Naive thymus-derived CD4-positive, alpha-beta T cell (primary cell): ENCODE measurements at regions not wholly inside any gene's neighbourhood (a gene's known extent, or its start where the extent isn't known, plus 50 kb on each side); places are given as distances from the start of the nearest gene placed in this dataset.

ENCODE experiments used
- ATAC-seq: fragments of 150-1000 bp; cut with Tn5 transposase; 2 replicates; pipeline ENCODE4 v1.10.0; 2021; ENCODE audit warnings: mild to moderate bottlenecking, moderate library complexity
- CTCF ChIA-PET: fragments of 350-600 bp; sonication (Branson Sonifier 250); formaldehyde crosslinking; loops from one replicate; lab custom pipeline; 2021; ENCODE audit warnings: antibody characterized with exemption; lab: Charles Lee
- POLR2A ChIA-PET: fragments of 350-600 bp; sonication (Branson Sonifier 250); formaldehyde crosslinking; loops from one replicate; lab custom pipeline; 2021; ENCODE audit warnings: antibody characterized with exemption, inconsistent platforms; lab: Charles Lee
- DNase-seq, 9 donors: peaks; one replicate each; pipeline versions ENCODE4 v3.0.0 to v3.0.0-alpha.2; 2020 to 2022; ENCODE audit warnings: mixed read lengths in 1 of 9
- H3K27ac ChIP-seq: one replicate; pipeline ENCODE4 v1.7.0; 2013; ENCODE audit warnings: mild to moderate bottlenecking, low read depth, low read length, moderate library complexity
- H3K27me3 ChIP-seq, 2 donors: one replicate each; pipeline ENCODE4 v1.7.0; 2013; ENCODE audit warnings: low read length in 2 of 2, mild to moderate bottlenecking in 2 of 2, moderate library complexity in 2 of 2; ENCODE audit not compliant: control insufficient read depth in 2 of 2, insufficient read depth in 2 of 2
- H3K36me3 ChIP-seq, 3 experiments: 1 replicate in 2 of 3; 2 replicates in 1 of 3; pipeline ENCODE4 v1.7.0; 2013; ENCODE audit warnings: low read length in 3 of 3, mild to moderate bottlenecking in 3 of 3, moderate library complexity in 1 of 3; ENCODE audit not compliant: insufficient read depth in 3 of 3, control insufficient read depth in 2 of 3
- H3K4me1 ChIP-seq, 2 donors: one replicate each; pipeline ENCODE4 v1.7.0; 2013; ENCODE audit warnings: low read length in 2 of 2, mild to moderate bottlenecking in 2 of 2, moderate library complexity in 1 of 2; ENCODE audit not compliant: control insufficient read depth in 2 of 2, insufficient read depth in 2 of 2
- H3K4me3 ChIP-seq: 2 replicates; pipeline ENCODE4 v1.7.0; 2013; ENCODE audit warnings: mild to moderate bottlenecking, low read length
- H3K9me3 ChIP-seq, 3 experiments: 1 replicate in 2 of 3; 2 replicates in 1 of 3; pipeline ENCODE4 v1.7.0; 2013; ENCODE audit warnings: low read length in 3 of 3; ENCODE audit not compliant: control insufficient read depth in 2 of 3
- H3K27ac Mint-ChIP-seq, 9 donors: one replicate each; pipeline ENCODE4 v1.8.0; 2020 to 2022; ENCODE audit warnings: mixed read lengths in 9 of 9, mild to moderate bottlenecking in 8 of 9, moderate library complexity in 5 of 9, inconsistent platforms in 2 of 9
- H3K27me3 Mint-ChIP-seq, 5 donors: one replicate each; pipeline ENCODE4 v1.8.0; 2021 to 2022; ENCODE audit warnings: mixed read lengths in 5 of 5, mild to moderate bottlenecking in 1 of 5
- H3K36me3 Mint-ChIP-seq, 5 donors: one replicate each; pipeline ENCODE4 v1.8.0; 2020 to 2022; ENCODE audit warnings: mixed read lengths in 5 of 5, mild to moderate bottlenecking in 3 of 5, inconsistent platforms in 1 of 5
- H3K4me1 Mint-ChIP-seq, 7 donors: one replicate each; pipeline ENCODE4 v1.8.0; 2020 to 2022; ENCODE audit warnings: mixed read lengths in 7 of 7, mild to moderate bottlenecking in 3 of 7, inconsistent platforms in 1 of 7
- H3K4me3 Mint-ChIP-seq, 10 donors: one replicate each; pipeline ENCODE4 v1.8.0; 2020 to 2022; ENCODE audit warnings: mild to moderate bottlenecking in 10 of 10, mixed read lengths in 10 of 10, moderate library complexity in 6 of 10, inconsistent platforms in 2 of 10
- H3K9me3 Mint-ChIP-seq, 11 donors: one replicate each; pipeline ENCODE4 v1.8.0; 2020 to 2022; ENCODE audit warnings: mixed read lengths in 11 of 11, mild to moderate bottlenecking in 4 of 11, inconsistent platforms in 1 of 11, moderate library complexity in 1 of 11
- intact Hi-C, 2 donors: fragments of 100-400 bp; cut with micrococcal nuclease; formaldehyde crosslinking; loops; one replicate each; pipeline ENCODE4 v1.15.1; 2023

DNA sequence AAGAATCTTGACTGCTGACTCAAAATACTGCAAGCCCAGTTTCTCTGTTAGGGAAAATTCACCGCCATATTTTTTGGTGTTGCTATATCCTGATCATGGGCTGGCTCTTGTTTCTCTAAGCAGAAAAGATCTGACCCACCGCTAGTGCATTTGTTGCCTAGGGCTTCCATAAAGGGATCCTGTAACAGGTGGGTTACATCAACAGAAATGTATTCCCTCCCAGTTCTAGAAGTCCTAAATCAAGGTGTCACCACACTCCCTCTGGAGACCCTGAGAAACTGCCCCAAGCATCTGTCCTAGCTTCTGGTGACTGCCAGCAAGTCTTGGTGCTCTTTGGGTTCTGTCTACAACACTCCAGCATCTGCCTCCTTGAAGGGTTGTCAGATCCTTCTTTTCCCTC is 99.7 kb downstream of the MAF start:
- H3K9me3 Mint-ChIP-seq, result peaks cover 0 to 7% (median 1%) of the 10 kb centered on the region in 11 donors
- Histone ChIP-seq H3K9me3 (no peaks in the 10 kb centered on the region), H3K4me3 (no peak overlapping the region), H3K36me3 (no peaks in the 10 kb centered on the region), H3K4me1 (peaks cover 0 to 21% of the 10 kb centered on the region in 2 donors), H3K27me3 (no peaks in the 10 kb centered on the region), H3K27ac (no peak overlapping the region)
- DNase-seq, result no peak
- intact Hi-C loops, result no loop called here
- no peaks in the 10 kb centered on the region for H3K36me3 Mint-ChIP-seq
- no peak for ATAC-seq
- ChIA-PET CTCF (no interaction called here), POLR2A (no interaction called here)
- peaks cover 0 to 8% (median 0%) of the 10 kb centered on the region in 7 donors for H3K4me1 Mint-ChIP-seq
- no peak overlapping the region for H3K4me3 Mint-ChIP-seq
- peaks cover 4 to 8% (median 6%) of the 10 kb centered on the region in 5 donors for H3K27me3 Mint-ChIP-seq
- H3K27ac Mint-ChIP-seq, result no peak overlapping the region

DNA sequence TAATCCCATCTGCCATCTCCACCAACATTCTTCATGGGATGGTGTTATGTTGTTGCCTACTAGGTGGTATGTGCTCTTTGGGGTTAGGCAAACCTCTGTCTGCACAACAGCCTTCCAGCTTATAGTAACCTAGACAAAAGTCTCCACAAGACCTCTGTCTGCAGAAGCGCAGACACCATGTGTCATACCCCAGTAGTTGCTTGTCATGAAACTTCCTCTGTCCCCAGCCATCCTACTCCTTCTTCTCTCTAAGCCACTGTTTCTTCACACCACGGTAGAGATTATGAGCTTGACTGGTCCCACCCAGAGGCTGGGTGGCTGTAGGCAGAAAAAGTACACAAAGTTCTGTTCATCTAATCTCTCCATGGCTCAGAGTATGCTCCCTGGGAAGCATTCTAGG is 100.3 kb downstream of the MAF start:
- no peak for ATAC-seq
- CTCF ChIA-PET, result no interaction called here

DNA sequence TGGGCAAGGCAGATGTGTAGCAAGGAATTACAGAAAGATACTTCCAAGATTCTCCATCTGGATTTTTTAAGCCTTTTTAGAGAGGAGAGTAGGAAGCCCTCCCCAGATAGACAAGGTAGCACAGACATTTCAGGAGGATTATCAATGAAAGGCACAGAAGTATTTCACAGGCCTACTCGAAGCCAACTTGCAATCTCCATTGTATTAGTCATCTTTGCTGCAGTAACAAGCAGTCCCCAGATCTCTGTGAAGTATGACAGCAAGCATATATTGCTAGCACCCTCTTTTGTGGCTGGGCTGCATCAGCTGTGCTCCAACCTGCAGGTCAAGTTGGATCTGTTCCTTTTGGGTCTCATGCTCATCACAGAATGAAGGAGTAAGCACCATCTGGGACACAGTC is 101.6 kb downstream of the MAF start:
- Histone ChIP-seq H3K27me3 (no peaks in the 10 kb centered on the region), H3K27ac (no peak overlapping the region), H3K4me1 (peaks cover 0 to 21% of the 10 kb centered on the region in 2 donors), H3K4me3 (no peak overlapping the region), H3K9me3 (no peaks in the 10 kb centered on the region), H3K36me3 (no peaks in the 10 kb centered on the region)
- DNase-seq, result no peak
- CTCF ChIA-PET, result no interaction called here
- intact Hi-C loops, result no loop called here
- Mint-ChIP-seq H3K27me3 (peaks cover 0 to 1% (median 0%) of the 10 kb centered on the region in 5 donors), H3K36me3 (no peaks in the 10 kb centered on the region), H3K4me1 (peaks cover 0 to 8% (median 0%) of the 10 kb centered on the region in 7 donors), H3K9me3 (peaks cover 0 to 7% (median 0%) of the 10 kb centered on the region in 11 donors), H3K27ac (no peak overlapping the region), H3K4me3 (no peak overlapping the region)
- POLR2A ChIA-PET, result no interaction called here
- ATAC-seq, result no peak

More for the DNA sequence above, 100.3 kb downstream of the MAF start:
- no peak overlapping the region for H3K27ac Mint-ChIP-seq
- H3K27me3 Mint-ChIP-seq, result peaks cover 0 to 8% (median 4%) of the 10 kb centered on the region in 5 donors
- DNase-seq, result no peak
- intact Hi-C loops, result no loop called here
- peaks cover 0 to 8% (median 0%) of the 10 kb centered on the region in 7 donors for H3K4me1 Mint-ChIP-seq
- no peaks in the 10 kb centered on the region for H3K9me3 ChIP-seq
- H3K36me3 ChIP-seq, result no peaks in the 10 kb centered on the region
- H3K27ac ChIP-seq, result no peak overlapping the region
- H3K4me3 ChIP-seq, result no peak overlapping the region
- peaks cover 0 to 21% of the 10 kb centered on the region in 2 donors for H3K4me1 ChIP-seq
- H3K9me3 Mint-ChIP-seq, result peaks cover 0 to 7% (median 3%) of the 10 kb centered on the region in 11 donors
- no peaks in the 10 kb centered on the region for H3K36me3 Mint-ChIP-seq
- H3K4me3 Mint-ChIP-seq, result no peak overlapping the region
- H3K27me3 ChIP-seq, result no peaks in the 10 kb centered on the region
- POLR2A ChIA-PET, result no interaction called here

DNA sequence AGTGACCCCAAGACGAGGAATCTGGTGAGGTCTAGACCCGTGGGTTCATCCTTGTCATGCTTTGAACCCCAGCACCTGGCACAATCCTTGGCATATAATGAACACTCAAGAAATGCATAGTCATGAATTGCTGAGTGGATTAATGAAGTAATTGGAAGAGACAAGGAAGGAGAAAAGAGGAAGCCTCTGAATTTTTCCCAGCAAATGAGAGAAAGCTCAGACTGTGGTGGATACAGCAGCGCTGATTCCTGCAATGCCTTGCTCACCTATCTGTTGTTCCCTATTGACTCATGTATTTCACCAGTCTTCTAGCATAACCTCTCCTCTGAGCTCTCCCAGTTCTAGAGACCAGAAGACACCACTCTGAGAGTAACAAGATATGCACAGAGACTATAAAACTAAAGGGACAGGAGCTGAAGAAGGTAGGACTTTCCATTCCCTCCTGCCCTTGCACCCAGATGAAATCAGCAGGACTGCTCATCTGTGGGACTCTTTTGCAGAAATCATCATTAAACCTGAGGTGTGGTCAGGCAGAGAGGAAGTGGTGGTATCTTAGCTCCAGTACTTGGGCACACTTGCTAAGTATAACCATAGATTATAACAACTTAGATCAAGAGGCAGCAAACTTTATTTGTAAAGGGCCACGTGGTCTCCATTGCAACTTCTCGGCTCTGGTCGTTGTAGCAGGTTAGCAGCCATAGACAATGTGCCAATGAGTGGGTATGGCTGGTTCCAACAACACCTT is 102.8 kb downstream of the MAF start:
- CTCF ChIA-PET, result no interaction called here
- no peaks in the 10 kb centered on the region for H3K27me3 Mint-ChIP-seq

DNA sequence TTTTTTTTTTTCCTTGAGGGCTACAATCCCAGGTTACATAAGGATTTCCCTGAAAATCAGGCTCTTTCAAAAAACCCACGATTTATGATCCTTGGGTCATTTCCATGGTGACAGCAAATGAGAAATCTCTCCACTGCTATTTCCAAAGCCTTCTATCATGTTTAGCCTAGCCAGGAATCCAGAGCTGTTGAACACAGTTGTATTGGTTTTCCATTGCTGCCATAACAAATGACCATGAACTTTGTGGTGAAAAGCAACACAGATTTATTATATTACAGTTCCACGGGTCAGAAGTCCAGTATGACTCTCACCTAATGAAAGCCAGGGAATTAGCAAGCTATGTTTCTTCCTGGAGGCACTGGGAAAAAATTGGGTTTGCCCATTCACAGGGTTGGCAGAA is 106.6 kb downstream of the MAF start:
- Histone ChIP-seq H3K27me3 (no peaks in the 10 kb centered on the region), H3K4me3 (no peak overlapping the region), H3K4me1 (peaks cover 0 to 18% of the 10 kb centered on the region in 2 donors), H3K9me3 (no peaks in the 10 kb centered on the region), H3K27ac (no peak overlapping the region), H3K36me3 (no peaks in the 10 kb centered on the region)
- DNase-seq (no peak), ATAC-seq (no peak)
- intact Hi-C loops, result no loop called here
- ChIA-PET CTCF (no interaction called here), POLR2A (no interaction called here)
- peaks cover 0 to 2% (median 0%) of the 10 kb centered on the region in 5 donors for H3K36me3 Mint-ChIP-seq
- peaks cover 0 to 7% (median 0%) of the 10 kb centered on the region in 11 donors for H3K9me3 Mint-ChIP-seq
- peaks cover 0 to 6% (median 5%) of the 10 kb centered on the region in 5 donors for H3K27me3 Mint-ChIP-seq
- peaks cover 0 to 8% (median 0%) of the 10 kb centered on the region in 7 donors for H3K4me1 Mint-ChIP-seq
- no peak overlapping the region for H3K4me3 Mint-ChIP-seq
- no peak overlapping the region for H3K27ac Mint-ChIP-seq

More for the DNA sequence above, 102.8 kb downstream of the MAF start:
- Mint-ChIP-seq H3K27ac (no peak overlapping the region), H3K4me3 (no peak overlapping the region), H3K4me1 (peaks cover 0 to 8% (median 0%) of the 10 kb centered on the region in 7 donors), H3K36me3 (no peaks in the 10 kb centered on the region), H3K9me3 (peaks cover 0 to 7% (median 0%) of the 10 kb centered on the region in 11 donors)
- H3K4me1 ChIP-seq, result peaks cover 0 to 21% of the 10 kb centered on the region in 2 donors
- intact Hi-C loops, result no loop called here
- no peak overlapping the region for H3K4me3 ChIP-seq
- no peaks in the 10 kb centered on the region for H3K27me3 ChIP-seq
- no peak overlapping the region for H3K27ac ChIP-seq
- no peaks in the 10 kb centered on the region for H3K36me3 ChIP-seq
- DNase-seq (no peak), ATAC-seq (no peak)
- H3K9me3 ChIP-seq, result no peaks in the 10 kb centered on the region
- POLR2A ChIA-PET, result no interaction called here

DNA sequence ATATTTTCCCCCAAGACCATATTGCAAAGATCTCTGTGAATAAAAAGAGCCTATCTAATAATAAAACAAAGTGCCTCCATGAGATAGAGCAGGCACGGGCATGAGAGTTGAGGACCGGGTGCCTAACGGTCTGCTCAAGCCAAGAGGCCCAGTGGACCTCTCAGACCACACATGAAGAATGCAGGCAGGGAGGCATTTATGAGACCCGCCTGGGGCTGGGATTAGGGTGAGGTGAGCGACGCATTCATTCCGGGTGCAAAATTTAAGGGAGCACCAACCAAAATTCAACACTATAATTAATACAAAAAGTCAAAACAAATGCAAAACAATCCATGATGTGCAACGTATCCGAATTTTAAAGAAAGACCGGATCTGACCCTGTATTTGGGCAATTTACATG is 108.5 kb downstream of the MAF start:
- Mint-ChIP-seq H3K27me3 (peaks cover 4 to 10% (median 6%) of the 10 kb centered on the region in 5 donors), H3K27ac (no peak overlapping the region), H3K4me1 (peaks cover 0 to 2% (median 0%) of the 10 kb centered on the region in 7 donors), H3K9me3 (peaks cover 0 to 8% (median 0%) of the 10 kb centered on the region in 11 donors), H3K36me3 (peaks cover 0 to 2% (median 0%) of the 10 kb centered on the region in 5 donors), H3K4me3 (no peak overlapping the region)
- H3K27me3 ChIP-seq, result no peaks in the 10 kb centered on the region
- DNase-seq (no peak), ATAC-seq (no peak)
- H3K27ac ChIP-seq, result no peak overlapping the region
- POLR2A ChIA-PET, result no interaction called here
- intact Hi-C loops, result no loop called here
- H3K4me1 ChIP-seq, result no peaks in the 10 kb centered on the region
- H3K4me3 ChIP-seq, result no peak overlapping the region
- no peaks in the 10 kb centered on the region for H3K36me3 ChIP-seq
- H3K9me3 ChIP-seq, result no peaks in the 10 kb centered on the region
- CTCF ChIA-PET, result no interaction called here

DNA sequence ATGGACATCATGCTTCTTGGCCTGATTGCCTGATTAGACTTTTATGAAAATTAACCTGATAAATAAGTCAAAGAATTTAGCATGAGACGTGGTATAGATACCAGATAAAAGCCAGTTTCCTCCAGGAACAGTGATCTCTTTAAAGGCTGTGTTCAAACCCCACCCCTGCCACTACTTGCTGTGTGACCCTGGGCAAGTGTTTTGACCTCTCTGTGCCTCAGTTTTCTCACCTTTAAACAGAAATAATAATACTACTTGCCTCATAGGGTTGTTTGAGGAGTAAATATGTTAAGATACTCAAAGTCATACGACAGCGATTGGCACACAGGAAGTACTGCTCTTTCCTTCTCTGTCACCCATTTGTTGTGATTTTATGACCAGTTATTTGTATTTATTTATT is 115.5 kb downstream of the MAF start:
- H3K27ac Mint-ChIP-seq, result no peak overlapping the region
- H3K27me3 ChIP-seq, result no peaks in the 10 kb centered on the region
- POLR2A ChIA-PET, result no interaction called here
- H3K4me1 Mint-ChIP-seq, result peaks cover 0 to 10% (median 0%) of the 10 kb centered on the region in 7 donors
- DNase-seq (no peak), ATAC-seq (no peak)
- intact Hi-C loops, result no loop called here
- no peaks in the 10 kb centered on the region for H3K36me3 ChIP-seq
- H3K36me3 Mint-ChIP-seq, result peaks cover 0 to 2% (median 0%) of the 10 kb centered on the region in 5 donors
- peaks cover 10 to 24% (median 12%) of the 10 kb centered on the region in 5 donors for H3K27me3 Mint-ChIP-seq
- H3K4me3 ChIP-seq, result no peak overlapping the region
- H3K27ac ChIP-seq, result no peak overlapping the region
- H3K9me3 Mint-ChIP-seq, result peaks cover 0 to 4% (median 0%) of the 10 kb centered on the region in 11 donors
- no peak overlapping the region for H3K4me3 Mint-ChIP-seq
- CTCF ChIA-PET, result interaction anchor here (0.6 kb wide), 1 partner anchor 11 kb away, joined by 3 read pairs; no protein-coding TSS in a partner anchor
- H3K9me3 ChIP-seq, result no peaks in the 10 kb centered on the region
- no peaks in the 10 kb centered on the region for H3K4me1 ChIP-seq
